HG02981 (cell line): ENCODE measurements at regions not wholly inside any gene's neighbourhood (a gene's known extent, or its start where the extent isn't known, plus 50 kb on each side); places are given as distances from the start of the nearest gene placed in this dataset.
"Not testable (repeated sequence)": the region's sequence is repeated elsewhere in the genome, so short reads cannot be mapped to it uniquely, and the experiment has no call there.

Source experiments
- ATAC-seq: cut with Tn5 transposase; IDR thresholded peaks from one replicate; pipeline ENCODE4 v1.9.1; 2021; ENCODE audit warnings: mild to moderate bottlenecking, moderate library complexity; ENCODE audit not compliant: unreplicated experiment

- not testable (repeated sequence) for ATAC-seq
These were observed 145.8 kb upstream of the G2E3 start for GRCh38 chr14:30413184-30413583.

DNA sequence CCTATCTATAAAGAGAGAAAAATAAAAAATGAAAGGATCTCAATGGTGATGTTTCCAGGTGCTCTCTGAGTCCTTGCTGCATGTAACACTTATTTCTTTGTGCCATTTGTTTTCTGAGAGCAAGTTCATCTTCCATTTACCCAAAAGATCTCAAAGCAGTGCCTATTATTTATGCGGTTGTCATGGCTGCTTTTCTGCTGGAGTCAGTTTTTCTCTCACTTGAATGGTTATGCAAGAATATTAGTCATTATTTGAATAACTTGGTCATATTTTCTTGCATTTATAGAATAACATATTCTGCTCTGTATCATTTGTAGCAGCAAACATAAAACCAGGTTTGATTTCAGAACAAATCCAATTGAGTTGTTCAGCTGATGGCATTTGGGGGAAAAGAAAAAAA is 141.8 kb upstream of the G2E3 start:
- no peak for ATAC-seq

GRCh38 chr14:30417999-30418398 is 141.0 kb upstream of the G2E3 start:
- ATAC-seq, result no peak

DNA sequence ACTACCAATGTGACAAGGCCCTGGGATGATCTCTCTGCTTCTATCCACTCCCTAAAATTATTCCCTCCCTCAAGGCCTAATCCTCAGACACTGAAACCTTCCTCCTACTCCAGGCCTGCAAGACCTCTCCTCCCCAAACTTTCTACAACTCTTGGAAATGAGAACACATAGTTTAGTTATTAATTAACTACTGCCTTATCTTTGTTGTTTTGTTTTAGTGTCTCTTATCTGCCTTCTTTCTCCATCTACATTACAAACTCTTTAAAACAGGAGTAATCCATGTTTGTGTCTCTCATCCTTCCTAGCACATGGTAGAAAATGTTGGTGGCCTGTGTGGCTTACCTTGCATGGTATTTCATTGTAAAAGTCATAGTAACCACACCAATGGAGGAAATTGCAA is 139.9 kb upstream of the G2E3 start:
- ATAC-seq, result no peak

GRCh38 chr14:30420515-30420914 is 138.4 kb upstream of the G2E3 start:
- no peak for ATAC-seq

DNA sequence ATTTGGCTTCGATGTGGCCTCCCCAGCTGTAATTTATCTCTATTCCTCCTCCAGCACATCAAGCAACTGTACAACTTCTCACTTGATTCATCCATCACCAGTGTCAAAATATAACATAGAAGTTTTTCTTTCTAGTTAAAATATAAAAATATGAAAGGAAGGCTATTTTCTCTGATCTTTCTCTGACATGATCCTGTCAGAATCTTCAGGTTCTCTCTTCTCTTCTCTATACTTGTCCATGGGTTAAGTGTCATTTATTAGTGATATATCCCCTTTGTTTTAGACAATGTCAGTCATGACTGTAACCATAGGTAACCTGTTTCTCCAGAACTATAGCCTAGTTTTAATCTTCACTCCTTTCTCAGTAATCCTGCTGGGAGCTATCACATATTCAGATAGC is 132.5 kb upstream of the G2E3 start:
- ATAC-seq, result no peak

- no peak for ATAC-seq
These were observed 131.6 kb upstream of the G2E3 start for GRCh38 chr14:30427401-30427800.

DNA sequence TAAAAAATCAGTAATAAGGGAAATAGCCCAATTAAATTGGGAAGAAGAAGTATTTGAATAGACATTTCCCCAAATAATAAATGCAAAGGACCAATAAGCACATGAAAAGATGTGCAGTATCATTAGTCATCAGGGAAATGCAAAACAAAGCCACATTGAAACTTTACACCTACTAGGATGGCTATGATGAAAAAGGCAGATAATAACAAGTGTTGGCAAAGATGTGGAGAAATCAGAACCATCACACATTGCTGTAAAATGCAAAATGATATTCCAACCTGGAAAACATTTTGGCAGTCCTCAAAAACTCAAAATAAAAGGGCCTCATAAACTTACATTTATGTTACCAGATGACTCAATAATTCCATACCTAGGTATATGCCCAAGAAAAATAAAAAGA is 131.1 kb upstream of the G2E3 start:
- ATAC-seq, result no peak

DNA sequence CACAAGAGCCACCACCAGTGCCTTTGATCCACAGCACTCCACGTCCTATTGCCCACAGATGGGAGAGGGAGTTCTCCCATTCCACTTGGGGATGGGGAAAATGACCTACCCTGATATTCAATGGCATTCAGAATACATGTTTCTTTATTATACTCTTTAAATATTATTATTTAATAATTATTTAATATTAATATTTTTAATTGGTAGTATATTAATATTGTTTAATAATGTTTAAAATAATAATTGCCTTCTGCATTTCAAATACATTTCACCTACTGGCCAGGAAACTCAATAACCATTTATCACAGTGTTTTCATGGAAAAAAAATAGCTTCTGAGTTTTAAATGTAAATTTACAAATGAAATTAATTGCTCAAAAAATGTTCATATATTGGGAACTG is 127.4 kb upstream of the G2E3 start:
- ATAC-seq, result no peak

- ATAC-seq, result no peak
These were observed 118.0 kb upstream of the G2E3 start for GRCh38 chr14:30440961-30441360.

DNA sequence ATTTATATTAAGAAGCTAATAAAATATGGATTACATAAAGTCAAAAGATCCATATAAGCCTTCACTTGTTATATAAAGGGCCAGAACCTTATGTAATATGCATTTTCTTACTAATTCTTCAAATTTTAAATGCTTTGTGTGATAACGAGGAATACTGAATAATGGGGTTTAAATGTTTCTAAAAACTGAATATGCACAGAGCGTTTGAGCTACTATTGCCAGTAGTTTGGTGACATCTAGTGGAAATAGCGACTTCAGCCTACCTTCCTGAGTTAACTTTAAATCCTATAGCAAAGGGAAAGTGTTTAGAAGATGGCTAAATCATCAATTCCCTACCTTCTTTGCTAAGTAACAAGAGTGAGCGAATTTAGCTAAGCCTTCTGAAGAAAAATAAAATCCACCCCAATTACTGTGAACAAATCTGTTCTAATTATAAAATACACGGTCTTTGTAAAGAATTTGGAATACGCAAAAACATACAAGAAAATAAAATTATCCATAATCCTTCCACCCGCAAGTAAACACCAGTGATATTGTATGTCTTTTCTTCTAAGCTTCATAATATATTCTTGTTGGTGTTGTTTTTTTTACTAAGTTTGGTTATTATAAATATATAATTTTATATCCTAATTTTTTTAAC is 115.5 kb upstream of the G2E3 start:
- ATAC-seq, result no peak

GRCh38 chr14:30444451-30444850 is 114.5 kb upstream of the G2E3 start:
- ATAC-seq, result no peak

GRCh38 chr14:30445011-30445793 is 113.8 kb upstream of the G2E3 start:
- ATAC-seq, result no peak

DNA sequence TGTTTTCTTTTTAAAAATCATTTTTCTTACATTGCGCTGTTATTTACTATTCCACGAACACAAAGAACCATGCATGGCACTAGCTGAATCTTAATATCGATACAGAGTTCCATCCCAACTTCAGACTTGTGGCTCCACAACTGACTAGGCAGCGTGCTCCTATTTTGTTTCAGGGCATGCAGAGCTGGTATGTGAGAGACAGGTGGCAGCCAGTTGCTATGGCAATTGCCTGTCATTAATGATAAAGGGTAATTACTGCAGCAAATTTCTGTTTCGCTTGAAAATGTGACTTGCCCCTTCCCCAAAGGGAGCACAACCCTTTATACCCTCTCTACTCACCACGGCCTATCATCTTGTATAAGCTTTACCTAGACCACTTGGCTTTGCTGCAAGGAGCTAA is 113.1 kb upstream of the G2E3 start:
- ATAC-seq, result no peak

GRCh38 chr14:30450631-30451545 is 108.1 kb upstream of the G2E3 start:
- no peak for ATAC-seq

DNA sequence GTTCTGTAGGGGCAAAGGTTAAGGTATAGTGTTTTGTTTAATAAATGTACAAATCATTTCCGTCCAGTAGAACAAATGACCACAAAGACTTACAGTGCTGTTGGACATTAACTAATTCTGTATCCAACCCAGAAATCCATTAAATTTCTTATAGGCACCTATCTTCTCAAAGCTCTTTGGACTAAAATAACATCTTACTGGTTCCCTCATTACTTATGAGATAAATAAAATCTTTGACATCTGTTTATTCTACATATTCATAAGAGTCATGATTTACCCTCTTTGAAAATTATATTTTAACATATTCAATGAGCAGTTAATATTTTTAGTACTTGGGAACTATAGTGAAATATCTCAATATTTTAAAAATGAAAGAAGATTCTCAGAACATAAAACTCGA is 102.7 kb upstream of the G2E3 start:
- ATAC-seq, result no peak

- no peak for ATAC-seq
These were observed 96.6 kb upstream of the G2E3 start for GRCh38 chr14:30462358-30462757.

DNA sequence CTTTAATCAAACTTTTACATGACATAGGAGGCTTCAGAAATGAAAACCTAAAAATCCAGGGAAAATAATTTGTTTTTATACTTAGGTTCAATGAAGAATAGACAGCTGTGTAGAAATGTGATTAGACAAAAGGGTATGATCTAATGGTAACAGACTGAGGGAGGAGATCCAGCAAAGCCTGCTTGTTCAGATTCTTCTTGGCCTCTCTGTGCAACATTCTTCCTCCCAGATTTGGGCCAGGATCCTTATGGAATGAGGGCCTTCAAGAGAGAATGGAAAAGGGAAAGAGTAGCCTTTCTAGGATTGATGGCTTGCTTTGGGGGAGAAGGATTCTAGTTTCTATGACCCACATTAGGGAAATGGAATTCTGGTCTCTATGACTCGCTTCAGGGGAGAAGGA is 94.5 kb upstream of the G2E3 start:
- ATAC-seq, result no peak

DNA sequence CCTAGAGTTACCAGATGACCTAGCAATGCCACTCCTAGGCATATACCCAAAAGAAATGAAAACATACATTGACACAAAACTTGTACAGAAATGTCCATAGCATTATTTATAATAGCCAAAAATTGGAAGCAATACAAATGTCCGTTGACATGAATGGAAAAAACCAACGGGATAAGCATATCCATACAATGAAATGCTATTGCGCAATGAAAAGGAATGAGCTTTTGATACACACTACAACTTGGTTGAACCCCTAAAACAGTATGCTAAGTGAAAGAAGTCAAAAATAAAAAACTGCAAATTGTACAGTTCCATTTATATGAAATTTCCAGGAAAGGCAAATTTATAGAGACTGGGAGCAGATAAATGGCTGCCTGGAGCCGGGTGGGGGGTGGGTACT is 90.6 kb upstream of the G2E3 start:
- no peak for ATAC-seq

GRCh38 chr14:30471980-30472379 is 87.0 kb upstream of the G2E3 start:
- no peak for ATAC-seq

DNA sequence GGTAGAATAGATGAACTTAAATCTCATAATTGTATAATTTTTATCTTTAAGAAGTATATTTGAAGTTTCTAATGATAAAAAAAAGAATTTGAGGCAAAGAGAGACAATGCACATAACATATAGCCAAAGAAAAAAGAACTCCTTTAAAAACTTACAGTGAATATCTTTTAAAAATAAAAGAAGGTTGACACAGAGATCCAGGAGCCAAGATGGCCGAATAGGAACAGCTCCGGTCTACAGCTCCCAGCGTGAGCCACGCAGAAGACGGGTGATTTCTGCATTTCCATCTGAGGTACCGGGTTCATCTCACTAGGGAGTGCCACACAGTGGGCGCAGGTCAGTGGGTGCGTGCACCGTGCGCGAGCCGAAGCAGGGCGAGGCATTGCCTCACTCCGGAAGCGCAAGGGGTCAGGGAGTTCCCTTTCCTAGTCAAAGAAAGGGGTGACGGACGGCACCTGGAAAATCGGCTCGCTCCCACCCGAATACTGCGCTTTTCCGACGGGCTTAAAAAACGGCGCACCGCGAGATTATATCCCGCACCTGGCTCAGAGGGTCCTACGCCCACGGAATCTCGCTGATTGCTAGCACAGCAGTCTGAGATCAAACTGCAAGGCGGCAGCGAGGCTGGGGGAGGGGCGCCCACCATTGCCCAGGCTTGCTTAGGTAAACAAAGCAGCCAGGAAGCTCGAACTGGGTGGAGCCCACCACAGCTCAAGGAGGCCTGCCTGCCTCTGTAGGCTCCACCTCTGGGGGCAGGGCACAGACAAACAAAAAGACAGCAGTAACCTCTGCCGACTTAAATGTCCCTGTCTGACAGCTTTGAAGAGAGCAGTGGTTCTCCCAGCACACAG is 84.9 kb upstream of the G2E3 start:
- ATAC-seq, result not testable (repeated sequence)
